ENCODE measurements at regions not wholly inside any gene's neighbourhood (a gene's known extent, or its start where the extent isn't known, plus 50 kb on each side); places are given as distances from the start of the nearest gene placed in this dataset.

DNA sequence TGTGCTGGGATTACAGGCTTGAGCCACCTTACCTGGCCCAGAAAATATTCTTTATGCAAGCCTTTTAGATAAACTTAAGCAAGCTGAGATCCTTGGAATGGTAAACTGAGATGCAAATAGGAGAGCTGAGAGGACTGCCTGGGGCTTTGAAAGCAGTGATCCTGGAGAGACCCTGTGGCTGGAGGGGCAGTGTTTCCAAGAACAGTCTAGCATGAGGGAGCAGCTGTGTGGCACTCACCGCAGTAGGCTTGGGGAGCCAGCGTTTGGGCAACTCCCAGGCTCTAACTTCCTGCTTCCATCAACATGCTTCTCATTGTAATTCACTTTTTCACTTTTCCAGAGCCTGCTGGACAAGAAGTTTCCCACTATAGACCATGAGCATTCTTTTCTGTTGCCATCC lies 144.1 kb upstream of the CELF4 start:
- ChIA-PET POLR2A (ENCODE audit: partially characterized antibody) (interaction anchor here (0.7 kb wide), 1 partner anchor 8 kb away, joined by 3 read pairs; no protein-coding TSS in a partner anchor), CTCF (ENCODE audit: partially characterized antibody) (no interaction called here)
- Histone ChIP-seq H2BK120ac (replicated peaks; ENCODE audit: low read depth, low read length) (no peak overlapping the region), H3K4me3 (ENCODE audit: extremely low read depth in 1 of 4, insufficient read depth in 2 of 4, low read depth in 3 of 4, low read length in 4 of 4) (no peak overlapping the region), H4K91ac (replicated peaks; ENCODE audit: insufficient read length, low read length) (no peak overlapping the region), H2BK15ac (ENCODE audit: low read length) (no peak overlapping the region), H3K4me1 (replicated peaks in 1 of 4; ENCODE audit: control insufficient read depth in 3 of 4, insufficient read depth in 4 of 4, low read length in 3 of 4) (no peaks in the 10 kb centered on the region; a peak in 1 of 7 replicates), H3K56ac (replicated peaks; ENCODE audit: insufficient read length, low read depth, low read length) (no peak overlapping the region), H2BK12ac (ENCODE audit: low read depth, low read length) (no peak overlapping the region), H3K4ac (replicated peaks; ENCODE audit: insufficient read length, low read depth, low read length) (no peak overlapping the region), H3K79me2 (ENCODE audit: control insufficient read depth in 1 of 2, insufficient read depth in 2 of 2, low read length in 2 of 2) (no peaks in the 10 kb centered on the region), H3K4me2 (ENCODE audit: insufficient read depth in 1 of 2, low read depth in 2 of 2, low read length in 2 of 2) (no peak overlapping the region), H3K9me3 (ENCODE audit: insufficient read depth in 2 of 2, low read depth in 1 of 2, low read length in 1 of 2) (no peaks in the 10 kb centered on the region), H2BK20ac (ENCODE audit: low read length) (no peak overlapping the region), H2AFZ (ENCODE audit: low read length) (no peak overlapping the region), H3K79me1 (ENCODE audit: low read depth, low read length) (no peaks in the 10 kb centered on the region), H3K23ac (ENCODE audit: insufficient read length) (no peak overlapping the region), H3K9ac (replicated peaks in 1 of 4; ENCODE audit: extremely low read depth in 1 of 4, low read depth in 3 of 4, low read length in 3 of 4) (no peak overlapping the region), H3K36me3 (ENCODE audit: control insufficient read depth in 2 of 4, insufficient read depth in 4 of 4, low read length in 3 of 4) (no peaks in the 10 kb centered on the region), H2BK5ac (ENCODE audit: low read depth, low read length) (no peak overlapping the region), H4K8ac (ENCODE audit: extremely low read depth, insufficient read depth, low read length) (no peak overlapping the region), H4K20me1 (replicated peaks in 1 of 2; ENCODE audit: control insufficient read depth in 1 of 2, insufficient read depth in 2 of 2, low read length in 2 of 2) (no peaks in the 10 kb centered on the region), H3K27ac (ENCODE audit: low read depth, low read length) (no peak overlapping the region), H3K14ac (ENCODE audit: insufficient read length) (no peak overlapping the region), H2AK5ac (ENCODE audit: low read depth, low read length) (no peak overlapping the region), H3K23me2 (ENCODE audit: low read depth, low read length) (no peaks in the 10 kb centered on the region), H3K27me3 (replicated peaks in 1 of 4; ENCODE audit: control insufficient read depth in 3 of 4, extremely low read depth in 1 of 4, insufficient read depth in 3 of 4, low read length in 3 of 4) (no peaks in the 10 kb centered on the region; a peak in 1 of 7 replicates), H4K5ac (ENCODE audit: insufficient read length, low read depth, low read length) (no peak overlapping the region), H3K18ac (ENCODE audit: extremely low read depth, low read length) (no peak overlapping the region)
- 74% methylated on average over 2 of the region's 2 CpGs; no CpG with 5 or more reads in 1 of the 2 experiments for WGBS, 2 experiments (ENCODE audit: extremely low coverage in 1 of 2, insufficient coverage in 1 of 2, insufficient read length in 1 of 2, insufficient replicate concordance in 2 of 2, low coverage in 1 of 2, low lambda C conversion rate in 2 of 2, missing lambda C conversion rate in 1 of 2)
- no peak for FAIRE-seq
- no peak for DNase-seq (ENCODE audit: low read depth in 1 of 2, low spot score in 2 of 2)
- TF ChIP-seq POLR2A (IDR thresholded peaks at IDR 0.05; ENCODE audit: control extremely low read depth in 1 of 2, low read depth in 2 of 2, low read length in 2 of 2) (no peak), MAFK (IDR thresholded peaks at IDR 0.05; ENCODE audit: low read depth, low read length) (no peak), TAF1 (IDR thresholded peaks at IDR 0.05; ENCODE audit: low read depth, low read length) (no peak)

Measured in H1 (cell line).